Heart left ventricle (tissue), 16 donors: ENCODE measurements at regions not wholly inside any gene's neighbourhood (a gene's known extent, or its start where the extent isn't known, plus 50 kb on each side); places are given as distances from the start of the nearest gene placed in this dataset.
"Not testable (repeated sequence)": the region's sequence is repeated elsewhere in the genome, so short reads cannot be mapped to it uniquely, and the experiment has no call there.

Source experiments
- ATAC-seq, 4 donors: fragments of 200-7000 bp; cut with Tn5 transposase; one replicate each; pipeline ENCODE4 v1.9.1; 2020 to 2022; ENCODE audit warnings: moderate library complexity in 4 of 4, mild to moderate bottlenecking in 3 of 4, moderate number of reproducible peaks in 1 of 4
- DNase-seq, 5 donors: peaks; one replicate each; pipeline ENCODE4 v3.0.0-alpha.2; 2020
- H3K27ac ChIP-seq, 12 donors: fragments of 200-600 bp; sonication (generic) in 4 of 12; one replicate each; pipeline versions ENCODE4 v1.5.0 to v1.8.0; 2016 to 2022; ENCODE audit warnings: mild to moderate bottlenecking in 2 of 12
- H3K27me3 ChIP-seq, 9 donors: fragments of 200-600 bp; sonication (generic) in 2 of 9; one replicate each; pipeline versions ENCODE4 v1.5.1 to v1.8.0; 2016 to 2022; ENCODE audit warnings: mild to moderate bottlenecking in 3 of 9
- H3K36me3 ChIP-seq, 9 donors: fragments of 200-600 bp; sonication (generic) in 2 of 9; one replicate each; pipeline versions ENCODE4 v1.5.0 to v1.8.0; 2018 to 2022; ENCODE audit warnings: mild to moderate bottlenecking in 2 of 9
- H3K4me1 ChIP-seq, 12 donors: fragments of 200-600 bp; sonication (generic) in 4 of 12; one replicate each; pipeline versions ENCODE4 v1.5.0 to v1.8.0; 2016 to 2022; ENCODE audit warnings: mild to moderate bottlenecking in 3 of 12
- H3K4me3 ChIP-seq, 12 donors: fragments of 200-600 bp; sonication (generic) in 4 of 12; one replicate each; pipeline versions ENCODE4 v1.5.0 to v1.8.0; 2017 to 2022; ENCODE audit warnings: mild to moderate bottlenecking in 9 of 12, moderate library complexity in 4 of 12
- H3K9me3 ChIP-seq, 12 donors: fragments of 200-600 bp; sonication (generic) in 4 of 12; one replicate each; pipeline versions ENCODE4 v1.5.0 to v1.8.0; 2016 to 2022; ENCODE audit warnings: mild to moderate bottlenecking in 1 of 12
- CTCF ChIP-seq, 12 donors: fragments of 200-600 bp; sonication (generic) in 4 of 12; IDR thresholded peaks; one replicate each; pipeline versions ENCODE4 v1.5.0 to v1.8.0; 2018 to 2022; ENCODE audit warnings: antibody characterized with exemption in 12 of 12, mild to moderate bottlenecking in 5 of 12
- POLR2A ChIP-seq, 2 donors: fragments of 450-650 bp; IDR thresholded peaks; one replicate each; pipeline ENCODE4 v1.6.1; 2017; ENCODE audit warnings: antibody characterized with exemption in 2 of 2, mild to moderate bottlenecking in 2 of 2, moderate library complexity in 2 of 2
- WGBS, 4 donors: extraction: QIAGEN DNeasy Blood & Tissue Kit in 2 of 4; methylation state at CpG; one replicate each; pipeline versions ENCODE4 v1.1.5 to v1.1.7; 2013 to 2018; 5-methylcytosine and 5-hydroxymethylcytosine counted together
- intact Hi-C, 10 donors: fragments of 100-400 bp; cut with DNase I; formaldehyde crosslinking; loops; one replicate each; pipeline versions ENCODE4 v1.11.1 to v1.14.2; 2022
- donor health status: ischemic (EF 13 %, LVEDD 7.1; RV severe dilation, severe dysfunction).
- donor health status: healthy with polysubstance abuse.
- donor health status: DM: no; HTN: yes; CAD: no.
- donor health status: DM: no; HTN: no; CAD: no.
- donor health status: ischemic (EF 25% LVEDD 6.9; RV normal size, moderate dysfunction).
- donor health status: ischemic (EF 25% LVEDD 5.7; RV mildly dilated, moderate dysfunction).
- donor health status: healthy.
- donor health status: DM: yes; HTN: yes; CAD: no.
- donor health status: ischemic (EF 35%, LVEDD 5.7; RV mildly dilated, moderate dysfunction).
- donor health status: nonischemic (EF 11% LVEDD 7.7; RV severe dilation, severe dysfunction).
- donor health status: DM: yes; HTN: yes; CAD: no.
- donor health status: PGD.
- donor health status: ischemic (EF 29% LVEDD 5.4; RV normal size, mild dysfunction).
- donor health status: nonischemic (EF 23%, LVEDD 6.1; RV moderate dilation, normal function).

- no peaks in the 10 kb centered on the region for H3K4me1 ChIP-seq
- peaks cover 0 to 4% (median 0%) of the 10 kb centered on the region in 9 donors for H3K27me3 ChIP-seq
- 74 to 79% (median 76%) methylated on average over 15 to 17 of the region's 17 CpGs for WGBS, 4 donors
- no peaks in the 10 kb centered on the region for H3K36me3 ChIP-seq
- no peak overlapping the region for H3K4me3 ChIP-seq
- intact Hi-C loops = no loop called here
- ATAC-seq = no peak
- peak in 2 of 5 donors; percentile 10 to 46 for DNase-seq
- no peak overlapping the region for H3K27ac ChIP-seq
- no peak for TF ChIP-seq POLR2A (IDR thresholded peaks at IDR 0.05)
- TF ChIP-seq CTCF (IDR thresholded peaks at IDR 0.05) = no peak
- H3K9me3 ChIP-seq = peaks cover 0 to 8% (median 0%) of the 10 kb centered on the region in 12 donors
Measured at GRCh38 chr14:104306450-104307040, 168.2 kb downstream of the KIF26A start.

- no peak for TF ChIP-seq CTCF (IDR thresholded peaks at IDR 0.05)
- no peak for TF ChIP-seq POLR2A (IDR thresholded peaks at IDR 0.05)
- intact Hi-C loops = no loop called here
- Histone ChIP-seq H3K36me3 (no peaks in the 10 kb centered on the region), H3K9me3 (peaks cover 0 to 8% (median 0%) of the 10 kb centered on the region in 12 donors), H3K4me1 (no peaks in the 10 kb centered on the region), H3K27me3 (peaks cover 0 to 4% (median 0%) of the 10 kb centered on the region in 9 donors), H3K27ac (no peak overlapping the region), H3K4me3 (no peak overlapping the region)
- ATAC-seq (no peak), DNase-seq (no peak)
- 80 to 95% (median 85%) methylated on average over 4 to 7 of the region's 7 CpGs for WGBS, 4 donors
Measured at GRCh38 chr14:104307246-104307626, 168.8 kb downstream of the KIF26A start.

GRCh38 chr14:104307627-104308401 lies 169.4 kb downstream of the KIF26A start:
- intact Hi-C loops = no loop called here
- WGBS, 4 donors = 86 to 95% (median 92%) methylated on average over 16 to 25 of the region's 25 CpGs
- peak in 2 of 5 donors; percentile 18 to 44 for DNase-seq
- Histone ChIP-seq H3K4me3 (no peak overlapping the region), H3K9me3 (peaks cover 0 to 8% (median 0%) of the 10 kb centered on the region in 12 donors), H3K4me1 (no peaks in the 10 kb centered on the region), H3K27ac (no peak overlapping the region), H3K27me3 (peaks cover 0 to 4% (median 0%) of the 10 kb centered on the region in 9 donors), H3K36me3 (no peaks in the 10 kb centered on the region)
- peak in 2 of 4 donors; percentile 28 to 66 for ATAC-seq
- no peak for TF ChIP-seq POLR2A (IDR thresholded peaks at IDR 0.05)
- TF ChIP-seq CTCF (IDR thresholded peaks at IDR 0.05) = no peak

- 62 to 87% (median 74%) methylated on average over 8 to 10 of the region's 10 CpGs for WGBS, 4 donors
- ATAC-seq, H3K9me3 ChIP-seq, H3K4me3 ChIP-seq, H3K27ac ChIP-seq, H3K27me3 ChIP-seq, H3K36me3 ChIP-seq, H3K4me1 ChIP-seq, intact Hi-C loops, DNase-seq: not testable (repeated sequence)
Measured at GRCh38 chr14:104308534-104308933, 170.1 kb downstream of the KIF26A start.
